Stimulated activated CD4-positive, alpha-beta T cell treated with anti-CD3 and anti-CD28 coated beads, Interleukin-4, amount 100 ng/mL, for 48 hours (primary cell): ENCODE measurements at regions not wholly inside any gene's neighbourhood (a gene's known extent, or its start where the extent isn't known, plus 50 kb on each side); places are given as distances from the start of the nearest gene placed in this dataset.

ENCODE experiments used
- DNase-seq, 2 donors: peaks; one replicate each; pipeline ENCODE4 v3.0.0-alpha.2; 2020; ENCODE audit warnings: low read depth in 2 of 2

DNA sequence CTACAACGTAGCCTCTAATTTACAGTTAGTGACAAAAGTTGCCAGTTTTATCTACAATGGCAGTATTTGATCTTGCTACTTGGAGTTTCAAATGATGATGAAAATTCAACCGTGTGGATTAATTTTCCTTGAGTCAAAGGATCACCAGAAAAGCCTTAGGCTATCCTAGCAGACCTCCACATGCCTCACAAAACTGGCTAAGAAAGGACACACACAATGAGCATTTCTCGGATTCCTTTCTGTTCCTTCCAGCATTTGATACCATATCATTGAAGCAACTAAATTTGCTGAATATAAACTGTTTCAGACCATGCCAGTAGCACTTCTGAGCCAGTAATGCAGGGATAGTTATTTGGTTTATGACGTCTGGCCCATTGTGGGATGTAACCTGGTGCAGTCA is 587.4 kb upstream of the MDFIC2 start:
- DNase-seq: no peak

- DNase-seq: no peak
Measured at GRCh38 chr3:70890020-70890394, 577.6 kb upstream of the MDFIC2 start.

GRCh38 chr3:70889162-70890019 is 577.0 kb upstream of the MDFIC2 start:
- DNase-seq: no peak

DNA sequence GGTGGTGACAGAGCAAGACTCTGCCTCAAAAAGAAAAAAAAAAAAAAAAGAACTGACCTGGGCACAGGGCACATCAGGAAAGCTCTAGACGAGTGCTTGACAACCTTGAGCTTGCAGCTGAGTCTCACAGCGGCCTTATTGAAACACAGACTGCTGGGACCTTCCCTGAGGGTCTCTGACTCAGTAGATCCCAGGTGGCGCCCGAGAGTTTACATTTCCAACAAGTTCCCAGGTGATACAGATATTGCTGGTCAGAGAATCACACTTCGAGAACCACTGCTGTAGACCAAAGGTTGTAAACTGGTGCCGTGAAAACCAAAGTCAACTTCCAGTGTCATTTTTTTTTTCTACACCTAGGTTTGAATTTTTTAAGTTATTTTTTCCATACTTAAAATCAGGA is 573.2 kb upstream of the MDFIC2 start:
- no peak for DNase-seq

DNA sequence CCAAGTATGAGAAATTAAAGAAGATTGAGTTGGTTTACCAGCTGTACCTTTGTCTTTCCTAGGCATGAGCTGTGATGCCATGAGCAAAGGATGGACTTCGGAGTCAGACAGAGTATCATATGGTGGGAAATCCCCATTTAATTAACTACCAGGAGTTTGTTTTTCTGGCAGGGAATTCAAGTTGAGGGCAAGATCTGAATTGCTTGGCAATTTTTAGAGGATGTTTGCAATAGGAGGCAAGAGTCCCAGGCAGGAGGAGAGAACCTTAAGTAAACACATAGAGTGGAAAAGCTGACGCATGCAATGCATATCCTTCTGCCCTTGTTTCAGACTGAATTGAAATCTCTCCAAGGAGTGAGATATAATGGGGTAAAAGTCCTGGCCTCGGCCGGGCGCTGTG is 569.7 kb upstream of the MDFIC2 start:
- no peak for DNase-seq

- no peak for DNase-seq
Measured at GRCh38 chr3:70880421-70880820, 568.0 kb upstream of the MDFIC2 start.

- no peak for DNase-seq
Measured at GRCh38 chr3:70876154-70876553, 563.7 kb upstream of the MDFIC2 start.

- DNase-seq: no peak
Measured at GRCh38 chr3:70874196-70874595, 561.8 kb upstream of the MDFIC2 start.

- no peak for DNase-seq
Measured at GRCh38 chr3:70873686-70874085, 561.2 kb upstream of the MDFIC2 start.

DNA sequence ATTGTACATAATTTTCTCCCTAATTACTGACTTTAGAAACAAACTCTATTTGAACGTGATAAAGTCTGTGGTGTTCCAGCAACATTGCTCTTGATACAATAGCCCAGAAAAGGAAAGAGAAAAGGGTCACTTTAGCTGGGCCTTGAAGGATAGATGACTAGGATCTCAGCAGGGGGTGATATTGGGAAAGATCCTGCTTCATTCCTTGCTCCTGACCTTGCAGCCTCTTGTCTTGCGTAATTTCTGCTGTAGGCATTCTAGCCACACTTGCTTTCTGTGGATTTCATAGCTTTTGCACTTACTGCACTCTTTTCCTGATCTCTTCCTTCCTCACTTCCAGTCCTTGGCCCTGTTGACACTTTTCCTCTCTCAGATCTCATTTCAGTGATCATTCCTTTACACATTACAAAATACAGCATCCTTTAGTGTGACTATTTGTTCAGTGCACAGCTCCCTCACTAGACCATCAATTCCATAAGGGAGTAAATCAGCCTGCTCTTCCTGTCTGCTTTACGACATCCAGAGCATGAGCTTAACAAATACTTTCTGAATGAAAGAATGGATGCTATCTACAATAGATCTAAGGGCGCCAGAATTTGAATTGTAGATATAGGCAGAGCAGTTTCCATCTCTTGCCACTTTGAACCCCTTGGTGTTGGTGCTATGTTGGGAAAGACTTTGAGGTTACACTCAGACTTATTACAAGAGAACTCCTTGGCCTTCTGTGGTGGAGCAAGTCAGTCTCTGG is 559.6 kb upstream of the MDFIC2 start:
- DNase-seq: no peak

GRCh38 chr3:70870576-70870975 is 558.1 kb upstream of the MDFIC2 start:
- DNase-seq: no peak

DNA sequence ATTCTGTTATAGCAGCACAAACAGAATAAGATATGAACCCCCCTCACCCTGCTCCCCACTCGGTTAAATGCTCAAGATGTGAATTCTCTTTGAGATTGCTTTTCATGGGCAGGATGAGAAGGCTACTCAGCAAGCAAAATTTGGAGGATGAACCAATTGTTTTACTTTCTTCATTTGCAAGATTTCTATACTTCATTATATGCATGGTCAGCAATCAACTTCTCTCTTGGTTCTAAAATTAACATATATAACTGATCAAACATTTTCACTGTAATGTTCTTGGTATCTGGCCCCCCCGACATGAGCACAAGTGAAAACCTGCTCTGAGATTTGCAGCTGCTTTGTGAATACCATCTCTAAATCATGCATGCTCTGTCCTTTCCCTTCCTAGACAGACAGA is 556.1 kb upstream of the MDFIC2 start:
- DNase-seq: no peak

- DNase-seq: no peak
Measured at GRCh38 chr3:70863049-70863448, 550.6 kb upstream of the MDFIC2 start.

GRCh38 chr3:70861855-70862254 is 549.4 kb upstream of the MDFIC2 start:
- no peak for DNase-seq

DNA sequence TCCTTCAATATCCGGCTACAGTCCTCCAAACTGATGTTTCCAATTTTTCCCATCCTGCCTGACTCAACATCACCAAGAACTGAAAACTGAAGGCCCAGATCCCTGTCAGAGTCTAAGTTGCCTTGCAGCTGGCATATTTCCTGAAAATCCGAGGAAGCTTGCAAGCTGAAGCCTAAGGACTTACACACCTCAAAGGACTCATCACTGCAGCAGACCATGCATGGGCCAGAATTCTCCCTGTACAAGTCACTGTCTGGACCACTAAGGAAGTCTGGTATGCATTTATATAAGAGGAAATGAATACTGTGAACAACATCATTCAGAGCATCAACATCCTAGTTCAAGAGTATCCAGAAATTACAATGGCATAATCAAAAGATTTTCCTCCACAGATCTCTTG is 548.8 kb upstream of the MDFIC2 start:
- no peak for DNase-seq

- no peak for DNase-seq
Measured at GRCh38 chr3:70857916-70858315, 545.5 kb upstream of the MDFIC2 start.

DNA sequence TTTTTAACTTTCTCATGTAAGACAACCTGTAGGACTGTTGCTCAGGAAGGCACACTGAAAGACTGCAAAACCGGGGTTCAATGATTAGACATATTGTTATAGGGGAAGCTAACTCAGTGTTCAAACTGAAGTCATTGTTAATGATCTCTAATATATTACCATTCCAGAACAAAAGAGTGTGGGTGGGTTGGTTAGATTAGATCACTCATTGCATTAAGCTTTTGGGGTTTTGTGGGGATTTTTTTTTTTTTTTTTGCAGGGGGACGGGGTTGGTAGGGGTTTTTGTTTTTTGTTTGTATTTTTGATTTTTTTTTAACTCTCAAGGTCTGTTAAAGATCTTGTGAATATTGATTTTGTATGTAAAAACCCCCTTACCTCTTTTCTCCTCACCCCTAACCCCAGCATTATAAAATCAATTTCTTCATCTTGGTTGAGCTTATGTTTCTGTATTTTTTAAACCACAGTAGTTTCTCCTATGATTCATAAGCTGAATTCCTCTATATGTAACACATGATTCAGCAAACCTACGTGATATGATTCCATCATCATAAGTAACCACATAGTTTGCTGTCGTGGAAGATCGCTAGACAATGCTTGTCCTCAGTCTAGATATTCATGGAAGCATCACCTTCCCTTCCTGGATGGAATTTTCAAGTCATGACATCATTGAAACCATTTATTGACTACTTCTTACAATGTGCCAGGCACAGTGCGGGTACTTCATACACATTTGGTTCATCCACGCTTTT is 544.1 kb upstream of the MDFIC2 start:
- no peak for DNase-seq

GRCh38 chr3:70855149-70855548 is 542.7 kb upstream of the MDFIC2 start:
- no peak for DNase-seq

- DNase-seq: no peak
Measured at GRCh38 chr3:70854108-70854507, 541.7 kb upstream of the MDFIC2 start.

- DNase-seq: no peak
Measured at GRCh38 chr3:70853161-70853944, 540.9 kb upstream of the MDFIC2 start.

GRCh38 chr3:70849911-70850699 is 537.7 kb upstream of the MDFIC2 start:
- DNase-seq: no peak
